DOHH2 (cell line): ENCODE measurements at regions not wholly inside any gene's neighbourhood (a gene's known extent, or its start where the extent isn't known, plus 50 kb on each side); places are given as distances from the start of the nearest gene placed in this dataset.

Source experiments
- H3F3A ChIP-seq: fragments of 200-600 bp; sonication (generic), shearing (Covaris generic); 2 replicates; pipeline ENCODE4 v1.6.0; 2016; ENCODE audit warnings: antibody characterized with exemption, mild to moderate bottlenecking; ENCODE audit not compliant: control insufficient read depth, insufficient read depth
- H3K27ac ChIP-seq: fragments of 200-600 bp; sonication (generic); 2 replicates; pipeline ENCODE4 v1.5.1; 2014; ENCODE audit warnings: low read depth, mild to moderate bottlenecking, low read length, moderate library complexity
- H3K27me3 ChIP-seq: fragments of 200-600 bp; sonication (generic); 2 replicates; pipeline ENCODE4 v1.6.1; 2014; ENCODE audit warnings: mild to moderate bottlenecking, low read length, mixed read lengths; ENCODE audit not compliant: control insufficient read depth
- H3K36me3 ChIP-seq: fragments of 200-600 bp; sonication (generic); 2 replicates; pipeline ENCODE4 v1.6.1; 2014; ENCODE audit warnings: mild to moderate bottlenecking, low read length, moderate library complexity, mixed read lengths; ENCODE audit not compliant: control insufficient read depth
- H3K4me1 ChIP-seq: fragments of 200-600 bp; sonication (generic); 2 replicates; pipeline ENCODE4 v1.6.1; 2014; ENCODE audit warnings: mild to moderate bottlenecking, low read length, mixed read lengths; ENCODE audit not compliant: control insufficient read depth
- H3K4me2 ChIP-seq: fragments of 200-600 bp; sonication (generic); 2 replicates; pipeline ENCODE4 v1.6.0; 2014; ENCODE audit warnings: mild to moderate bottlenecking, low read length, moderate library complexity
- H3K4me3 ChIP-seq: fragments of 200-600 bp; sonication (generic); 2 replicates; pipeline ENCODE4 v1.5.1; 2014; ENCODE audit warnings: mild to moderate bottlenecking, low read length, mixed read lengths
- H3K79me2 ChIP-seq: fragments of 200-600 bp; sonication (generic); 2 replicates; pipeline ENCODE4 v1.6.1; 2014; ENCODE audit warnings: mild to moderate bottlenecking, low read length, mixed read lengths; ENCODE audit not compliant: control insufficient read depth
- H3K9me2 ChIP-seq: fragments of 200-600 bp; sonication (generic); replicated peaks from 2 replicates; pipeline ENCODE4 v1.6.1; 2014; ENCODE audit warnings: mild to moderate bottlenecking, low read length, mixed read lengths; ENCODE audit not compliant: control insufficient read depth
- H3K9me3 ChIP-seq: fragments of 200-600 bp; sonication (generic); 2 replicates; pipeline ENCODE4 v1.6.1; 2014; ENCODE audit warnings: antibody characterized with exemption, low read length, mixed read lengths; ENCODE audit not compliant: control insufficient read depth, insufficient read depth
- H4K20me1 ChIP-seq: fragments of 200-600 bp; sonication (generic); 2 replicates; pipeline ENCODE4 v1.6.0; 2014; ENCODE audit warnings: low read depth, mild to moderate bottlenecking, antibody characterized with exemption, low read length, moderate library complexity; ENCODE audit not compliant: control insufficient read depth, insufficient read depth
- CTCF ChIP-seq: fragments of 200-600 bp; sonication (generic); IDR thresholded peaks from one replicate; pipeline ENCODE4 v1.5.1; 2014; ENCODE audit warnings: antibody characterized with exemption, mild to moderate bottlenecking, low read depth, low read length; ENCODE audit not compliant: poor library complexity, severe bottlenecking
- EZH2phosphoT487 ChIP-seq: fragments of 200-600 bp; sonication (generic); IDR thresholded peaks from 2 replicates; pipeline ENCODE4 v1.6.1; 2017; ENCODE audit warnings: borderline replicate concordance, mild to moderate bottlenecking, antibody characterized with exemption, low read length, moderate library complexity, mixed read lengths

- peaks cover 3% of the 10 kb centered on the region; the same call in 1 of the 2 replicates for H3K9me3 ChIP-seq
- H3K4me1 ChIP-seq: no peaks in the 10 kb centered on the region
- no peak overlapping the region for H3K27ac ChIP-seq
- no peaks in the 10 kb centered on the region for H4K20me1 ChIP-seq
- H3F3A ChIP-seq: no peaks in the 10 kb centered on the region
- H3K9me2 ChIP-seq: no peaks in the 10 kb centered on the region
- no peak for TF ChIP-seq EZH2phosphoT487
- TF ChIP-seq CTCF: no peak
- no peak overlapping the region for H3K4me2 ChIP-seq
- no peaks in the 10 kb centered on the region for H3K27me3 ChIP-seq
- H3K4me3 ChIP-seq: no peak overlapping the region
- no peaks in the 10 kb centered on the region for H3K36me3 ChIP-seq
- H3K79me2 ChIP-seq: no peaks in the 10 kb centered on the region
Observed at GRCh38 chr2:5886462-5886861, 194.3 kb downstream of the SOX11 start.

- no peak overlapping the region for H3K4me3 ChIP-seq
- H3K36me3 ChIP-seq: no peaks in the 10 kb centered on the region
- H3K9me2 ChIP-seq: no peaks in the 10 kb centered on the region
- H3K4me2 ChIP-seq: no peak overlapping the region
- H3F3A ChIP-seq: no peaks in the 10 kb centered on the region
- H3K4me1 ChIP-seq: no peaks in the 10 kb centered on the region
- no peaks in the 10 kb centered on the region for H3K27me3 ChIP-seq
- no peaks in the 10 kb centered on the region for H3K79me2 ChIP-seq
- H3K9me3 ChIP-seq: peaks cover 3% of the 10 kb centered on the region; the same call in 1 of the 2 replicates
- H4K20me1 ChIP-seq: no peaks in the 10 kb centered on the region
- no peak overlapping the region for H3K27ac ChIP-seq
- no peak for TF ChIP-seq EZH2phosphoT487
- no peak for TF ChIP-seq CTCF
Observed at GRCh38 chr2:5888126-5888525, 195.9 kb downstream of the SOX11 start.

- H4K20me1 ChIP-seq: no peaks in the 10 kb centered on the region
- TF ChIP-seq CTCF (no peak), EZH2phosphoT487 (no peak)
- no peaks in the 10 kb centered on the region for H3K4me1 ChIP-seq
- no peaks in the 10 kb centered on the region for H3K36me3 ChIP-seq
- H3K9me3 ChIP-seq: peaks cover 2% of the 10 kb centered on the region; the same call in 1 of the 2 replicates
- no peaks in the 10 kb centered on the region for H3K79me2 ChIP-seq
- no peak overlapping the region for H3K4me3 ChIP-seq
- H3K9me2 ChIP-seq: no peaks in the 10 kb centered on the region
- H3F3A ChIP-seq: no peaks in the 10 kb centered on the region
- H3K4me2 ChIP-seq: no peak overlapping the region
- no peak overlapping the region for H3K27ac ChIP-seq
- H3K27me3 ChIP-seq: no peaks in the 10 kb centered on the region
Observed at GRCh38 chr2:5889519-5889918, 197.3 kb downstream of the SOX11 start.
